Fibroblast of the aortic adventitia (primary cell): ENCODE measurements at regions not wholly inside any gene's neighbourhood (a gene's known extent, or its start where the extent isn't known, plus 50 kb on each side); places are given as distances from the start of the nearest gene placed in this dataset.

Experiments
- DNase-seq: peaks from one replicate; pipeline ENCODE4 v3.0.0-alpha.2; 2010; ENCODE audit warnings: low read depth
- H3K4me3 ChIP-seq: 2 replicates; pipeline ENCODE4 v1.5.1; 2011; ENCODE audit warnings: low read depth, mild to moderate bottlenecking, control low read depth, low read length, moderate library complexity
- TF ChIP-seq, protein P1 (sequence below): IDR thresholded peaks from 2 replicates; pipeline ENCODE4 v1.5.1; 2011; ENCODE audit warnings: mild to moderate bottlenecking, low read length, control low read depth, inconsistent platforms; ENCODE audit not compliant: insufficient read depth

DNA sequence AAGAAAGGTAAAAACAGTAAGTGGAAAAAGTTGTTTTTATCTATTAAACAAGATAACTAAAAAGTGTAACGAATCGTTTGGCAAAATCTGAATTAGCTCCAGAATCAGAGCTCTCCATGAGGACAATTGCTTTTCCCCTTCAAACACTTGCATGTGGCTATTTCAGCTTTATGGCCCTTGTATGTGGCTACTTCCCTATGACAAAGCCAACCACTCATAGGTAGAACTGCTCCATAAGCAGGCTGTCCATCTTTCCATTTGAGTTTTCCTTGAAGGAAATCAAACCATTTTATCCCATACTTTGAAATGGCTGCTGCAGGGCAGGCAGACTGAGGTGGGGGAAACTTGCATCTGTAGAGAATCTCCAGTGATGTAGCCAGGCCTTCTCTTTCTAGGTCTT, 445.5 kb upstream of the ID2 start:
- TF ChIP-seq, protein P1, sequence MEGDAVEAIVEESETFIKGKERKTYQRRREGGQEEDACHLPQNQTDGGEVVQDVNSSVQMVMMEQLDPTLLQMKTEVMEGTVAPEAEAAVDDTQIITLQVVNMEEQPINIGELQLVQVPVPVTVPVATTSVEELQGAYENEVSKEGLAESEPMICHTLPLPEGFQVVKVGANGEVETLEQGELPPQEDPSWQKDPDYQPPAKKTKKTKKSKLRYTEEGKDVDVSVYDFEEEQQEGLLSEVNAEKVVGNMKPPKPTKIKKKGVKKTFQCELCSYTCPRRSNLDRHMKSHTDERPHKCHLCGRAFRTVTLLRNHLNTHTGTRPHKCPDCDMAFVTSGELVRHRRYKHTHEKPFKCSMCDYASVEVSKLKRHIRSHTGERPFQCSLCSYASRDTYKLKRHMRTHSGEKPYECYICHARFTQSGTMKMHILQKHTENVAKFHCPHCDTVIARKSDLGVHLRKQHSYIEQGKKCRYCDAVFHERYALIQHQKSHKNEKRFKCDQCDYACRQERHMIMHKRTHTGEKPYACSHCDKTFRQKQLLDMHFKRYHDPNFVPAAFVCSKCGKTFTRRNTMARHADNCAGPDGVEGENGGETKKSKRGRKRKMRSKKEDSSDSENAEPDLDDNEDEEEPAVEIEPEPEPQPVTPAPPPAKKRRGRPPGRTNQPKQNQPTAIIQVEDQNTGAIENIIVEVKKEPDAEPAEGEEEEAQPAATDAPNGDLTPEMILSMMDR = no peak
- DNase-seq = no peak
- no peak overlapping the region for H3K4me3 ChIP-seq

DNA sequence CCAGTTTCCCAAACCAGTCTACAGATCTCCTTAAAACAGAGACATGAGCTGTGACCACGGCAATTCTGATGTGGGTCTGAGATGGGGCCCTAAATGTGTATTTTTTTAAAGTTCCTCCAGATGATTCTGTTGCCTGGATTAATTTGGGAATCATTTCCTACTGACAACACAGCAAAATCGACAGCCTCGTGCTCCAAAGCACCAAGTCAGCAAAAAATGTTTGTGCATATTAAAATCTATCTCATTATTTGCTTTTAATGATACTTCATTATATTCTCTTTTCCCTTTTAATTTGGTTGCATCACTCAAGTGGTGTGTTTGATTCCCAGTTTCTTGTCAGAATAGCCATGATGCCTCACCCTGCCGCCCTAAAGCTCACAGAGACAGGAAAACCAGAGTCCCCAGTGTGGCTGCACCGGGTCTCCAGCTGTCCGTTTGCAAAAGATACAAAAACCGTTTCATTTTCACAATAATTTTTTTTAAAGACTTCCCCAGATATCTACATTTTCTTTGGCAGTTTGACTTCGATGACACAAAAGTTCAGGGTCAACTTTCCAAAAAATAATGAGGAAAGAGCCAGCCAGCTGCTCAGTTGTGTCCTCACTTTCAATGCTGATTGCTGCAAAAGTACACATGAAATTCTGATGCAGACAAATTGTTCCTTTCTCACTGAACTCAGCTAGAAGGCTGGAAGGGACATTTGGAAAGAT, 443.2 kb upstream of the ID2 start:
- no peak overlapping the region for H3K4me3 ChIP-seq
- DNase-seq = no peak
- TF ChIP-seq, protein P1 = no peak

DNA sequence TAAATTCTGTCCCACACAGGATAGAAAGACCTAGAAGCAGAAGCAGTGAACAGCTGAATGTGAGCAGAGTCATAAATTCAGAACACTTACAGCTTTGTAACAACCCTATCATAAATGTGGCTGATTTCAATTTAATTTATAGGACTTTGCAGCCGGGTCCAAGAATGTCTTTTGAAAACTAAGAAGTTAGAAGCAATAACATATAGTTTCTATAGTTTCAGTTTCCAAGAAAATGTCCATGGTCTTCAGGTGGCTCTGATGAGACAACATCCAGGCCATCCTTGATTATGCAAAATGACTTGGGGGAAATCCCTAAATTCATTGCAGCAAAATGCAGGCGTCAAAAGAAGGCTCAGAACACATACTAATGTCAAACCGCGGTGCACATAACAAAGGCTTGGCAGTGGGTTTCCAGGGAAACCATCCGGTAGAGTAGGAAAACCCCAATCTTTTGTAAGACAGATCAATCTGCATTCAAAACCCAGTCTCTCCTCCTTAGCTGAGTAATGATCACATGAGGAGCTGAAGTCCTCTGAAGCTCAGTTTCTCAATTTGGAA, 442.2 kb upstream of the ID2 start:
- TF ChIP-seq, protein P1 = no peak
- no peak overlapping the region for H3K4me3 ChIP-seq
- no peak for DNase-seq

DNA sequence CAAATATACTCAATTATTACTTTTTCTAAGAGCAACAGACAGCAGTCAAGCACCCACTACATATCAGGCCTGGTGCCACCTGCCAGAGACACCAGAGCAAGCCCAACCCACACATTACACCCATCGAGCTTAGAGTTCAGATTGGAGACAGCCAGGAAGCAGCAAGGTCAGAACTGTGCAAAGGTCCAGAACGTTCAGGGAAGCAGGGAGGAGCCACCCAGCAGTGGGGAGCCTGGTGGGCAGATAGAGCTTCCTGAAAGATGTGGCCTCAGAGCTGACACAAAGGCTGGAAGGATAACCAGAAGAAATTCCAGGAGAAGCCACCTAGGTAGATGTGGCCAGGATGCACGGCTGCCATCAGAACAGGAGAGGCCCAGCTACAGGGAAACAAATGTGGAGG, 440.5 kb upstream of the ID2 start:
- H3K4me3 ChIP-seq = no peak overlapping the region
- no peak for DNase-seq
- TF ChIP-seq, protein P1 = no peak

DNA sequence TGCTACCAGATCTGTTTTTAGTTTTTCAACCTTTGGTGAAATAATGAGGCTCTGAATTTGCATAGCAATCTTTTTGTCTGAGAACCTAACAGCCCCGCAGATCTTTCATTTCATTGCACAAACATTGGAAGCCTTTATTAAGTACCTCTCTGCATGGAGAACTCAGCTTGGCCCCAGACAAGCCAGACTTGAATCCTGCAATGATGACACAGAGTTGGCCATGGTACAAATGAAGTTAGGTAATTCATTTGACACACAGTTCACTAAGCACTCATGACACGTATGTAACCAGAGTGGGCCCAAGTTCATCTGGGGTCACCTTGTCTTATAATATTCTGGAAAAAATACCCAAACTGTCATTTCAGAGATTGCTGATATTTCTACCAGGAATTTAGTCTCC, 439.1 kb upstream of the ID2 start:
- TF ChIP-seq, protein P1 = no peak
- peak; percentile 61 for DNase-seq
- H3K4me3 ChIP-seq = no peak overlapping the region

DNA sequence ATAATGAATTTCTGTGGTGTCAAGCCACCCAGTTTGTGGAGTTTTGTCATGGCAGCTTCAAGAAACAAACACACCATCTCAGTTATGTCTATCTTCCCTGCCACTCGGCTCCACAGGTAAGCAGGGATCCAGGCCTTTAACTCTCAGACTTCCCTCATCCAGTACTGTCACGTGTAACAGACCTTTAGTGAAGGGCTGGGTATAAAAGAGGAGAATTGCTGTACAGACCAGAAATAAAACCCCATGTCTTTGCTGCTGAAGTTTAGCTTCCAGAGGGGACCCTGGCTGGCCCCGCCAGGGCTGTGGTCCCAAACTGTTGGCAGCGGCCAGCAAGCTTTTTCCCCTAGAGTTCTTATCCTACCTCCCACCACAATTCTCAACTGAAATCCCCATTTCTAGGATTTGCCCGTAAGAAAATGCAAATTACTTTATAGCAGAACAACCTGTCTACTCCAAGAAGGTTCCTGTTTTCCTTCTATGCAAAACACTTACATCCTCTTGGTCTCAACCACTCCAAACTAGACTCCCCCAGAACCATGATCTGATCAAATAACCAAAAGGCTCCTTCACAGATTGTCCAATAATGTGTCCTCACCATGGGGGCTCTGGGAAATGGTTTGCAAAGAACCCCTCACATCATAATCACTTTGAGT, 438.0 kb upstream of the ID2 start:
- no peak for DNase-seq
- no peak overlapping the region for H3K4me3 ChIP-seq
- TF ChIP-seq, protein P1 = no peak
